Lower leg skin (tissue), 4 donors: ENCODE measurements at regions not wholly inside any gene's neighbourhood (a gene's known extent, or its start where the extent isn't known, plus 50 kb on each side); places are given as distances from the start of the nearest gene placed in this dataset.

Source experiments
- DNase-seq, 2 donors: peaks; one replicate each; pipeline ENCODE4 v3.0.0-alpha.2; 2019; ENCODE audit warnings: low spot score in 2 of 2
- H3K4me3 ChIP-seq: fragments of 200-600 bp; sonication (generic); 2 replicates; pipeline ENCODE4 v1.5.1; 2017; ENCODE audit warnings: mild to moderate bottlenecking, low read depth; ENCODE audit not compliant: poor library complexity, severe bottlenecking
- CTCF ChIP-seq, 3 donors: fragments of 450-650 bp; IDR thresholded peaks; one replicate each; pipeline ENCODE4 v1.5.1; 2016; ENCODE audit warnings: antibody characterized with exemption in 3 of 3, mild to moderate bottlenecking in 3 of 3, moderate library complexity in 2 of 3
- POLR2A ChIP-seq, 2 donors: fragments of 450-650 bp; IDR thresholded peaks; one replicate each; pipeline ENCODE4 v1.6.1; 2016 to 2017; ENCODE audit warnings: antibody characterized with exemption in 2 of 2, mild to moderate bottlenecking in 1 of 2, moderate library complexity in 1 of 2
- WGBS, 2 donors: methylation state at CpG; one replicate each; pipeline ENCODE4 v1.1.5; 2018; 5-methylcytosine and 5-hydroxymethylcytosine counted together
- intact Hi-C: fragments of 100-400 bp; cut with DNase I; formaldehyde crosslinking; loops from one replicate; pipeline ENCODE4 v1.15.0; 2023; ENCODE audit warnings: low total_unique reads

GRCh38 chrX:109843963-109844751 is 111.1 kb upstream of the ACSL4 start:
- intact Hi-C loops = no loop called here
- no peak for TF ChIP-seq CTCF (IDR thresholded peaks at IDR 0.05)
- DNase-seq = no peak

GRCh38 chrX:109844986-109845385 is 111.9 kb upstream of the ACSL4 start:
- DNase-seq = no peak
- no peak overlapping the region for H3K4me3 ChIP-seq
- 72 to 95% methylated on average over 3 to 4 of the region's 4 CpGs for WGBS, 2 donors
- TF ChIP-seq POLR2A (IDR thresholded peaks at IDR 0.05) = no peak
- TF ChIP-seq CTCF (IDR thresholded peaks at IDR 0.05) = no peak
- intact Hi-C loops = no loop called here

More at GRCh38 chrX:109843963-109844751, 111.1 kb upstream of the ACSL4 start:
- no peak overlapping the region for H3K4me3 ChIP-seq
- WGBS, 2 donors = 40 to 56% methylated on average over 1 of the region's 1 CpG

- intact Hi-C loops = no loop called here
- no peak for DNase-seq
- TF ChIP-seq POLR2A (IDR thresholded peaks at IDR 0.05) (no peak), CTCF (IDR thresholded peaks at IDR 0.05) (no peak)
- 78 to 90% methylated on average over 4 of the region's 4 CpGs for WGBS, 2 donors
- no peak overlapping the region for H3K4me3 ChIP-seq
Measured at GRCh38 chrX:109845996-109846395, 112.9 kb upstream of the ACSL4 start.

- intact Hi-C loops = no loop called here
- WGBS, 2 donors = 66 to 74% methylated on average over 5 of the region's 5 CpGs
- TF ChIP-seq POLR2A (IDR thresholded peaks at IDR 0.05) = no peak
- TF ChIP-seq CTCF (IDR thresholded peaks at IDR 0.05) = no peak
- no peak overlapping the region for H3K4me3 ChIP-seq
- DNase-seq = no peak
Measured at GRCh38 chrX:109847257-109848187, 114.5 kb upstream of the ACSL4 start.

GRCh38 chrX:109848461-109849050 is 115.5 kb upstream of the ACSL4 start:
- TF ChIP-seq POLR2A (IDR thresholded peaks at IDR 0.05) (no peak), CTCF (IDR thresholded peaks at IDR 0.05) (no peak)
- 33% methylated on average over 4 of the region's 4 CpGs for WGBS, 2 donors
- no peak overlapping the region for H3K4me3 ChIP-seq
- intact Hi-C loops = no loop called here
- no peak for DNase-seq
